HepG2 (cell line): ENCODE measurements at regions not wholly inside any gene's neighbourhood (a gene's known extent, or its start where the extent isn't known, plus 50 kb on each side); places are given as distances from the start of the nearest gene placed in this dataset.

Experiments used
- ATAC-seq: fragments of 200-7000 bp; cut with Tn5 transposase; 3 replicates; pipeline ENCODE4 v1.9.1; 2020; ENCODE audit warnings: mild to moderate bottlenecking, moderate library complexity
- BruUV-seq: library from RNA; stranded (reverse); fragments of 400-500 nt; replicated peaks from 2 replicates; lab custom pipeline; 2021; lab: Mats Ljungman, UMichigan
- CTCF ChIA-PET: fragments of 300-600 bp; formaldehyde crosslinking; extraction: SDS; loops from one replicate; lab custom pipeline; 2021; ENCODE audit warnings: low total read pairs, inconsistent platforms, low intra/inter-chr PET ratio; lab: Yijun Ruan, JAX
- POLR2A ChIA-PET: fragments of 350-600 bp; sonication (Branson Sonifier 250); formaldehyde crosslinking; loops from one replicate; lab custom pipeline; 2020; ENCODE audit warnings: antibody characterized with exemption, inconsistent platforms; lab: Yijun Ruan, JAX
- DNase-seq: peaks from one replicate; pipeline ENCODE4 v3.0.0-alpha.2; 2015; ENCODE audit warnings: low spot score
- FAIRE-seq: peaks from 3 replicates; lab custom pipeline; 2011; peaks lifted over from hg19 to GRCh38; lab: Jason Lieb, UNC
- H2AFZ ChIP-seq: one replicate; pipeline ENCODE4 v1.6.1; 2011; ENCODE audit warnings: low read length, inconsistent platforms
- H3K27ac ChIP-seq: fragments of 300-600 bp; 3 replicates; pipeline ENCODE4 v1.8.0; 2011; ENCODE audit warnings: mixed run types, mild to moderate bottlenecking, mixed read lengths, low read length, inconsistent platforms; ENCODE audit not compliant: insufficient read depth; ENCODE audit errors: extremely low read length
- H3K27me3 ChIP-seq, 2 experiments: fragments of 200-600 bp in 1 of 2; 2 replicates in 1 of 2; 3 replicates in 1 of 2; pipeline versions ENCODE4 v1.6.0 to v1.8.0; 2011; ENCODE audit warnings: low read length in 2 of 2, mild to moderate bottlenecking in 2 of 2, moderate library complexity in 2 of 2, inconsistent platforms in 1 of 2; ENCODE audit not compliant: insufficient read depth in 2 of 2, control insufficient read depth in 1 of 2
- H3K36me3 ChIP-seq, 2 experiments: fragments of 200-600 bp in 1 of 2; replicated peaks in 1 of 2; 2 replicates in 1 of 2; 3 replicates in 1 of 2; pipeline versions ENCODE4 v1.5.1 to v1.8.0; 2011; ENCODE audit warnings: low read length in 2 of 2, inconsistent platforms in 1 of 2; ENCODE audit not compliant: insufficient read depth in 2 of 2, control insufficient read depth in 1 of 2
- H3K4me1 ChIP-seq: 2 replicates; pipeline ENCODE4 v1.5.1; 2012; ENCODE audit warnings: low read length, inconsistent platforms; ENCODE audit not compliant: insufficient read depth
- H3K4me2 ChIP-seq: 2 replicates; pipeline ENCODE4 v1.6.0; 2011; ENCODE audit warnings: low read depth, low read length, inconsistent platforms
- H3K4me3 ChIP-seq, 3 experiments: fragments of 200-600 bp in 1 of 3; sonication (generic), shearing (Covaris generic) in 1 of 3; replicated peaks in 1 of 3; 2 replicates each; pipeline ENCODE4 v1.5.1; 2011 to 2016; ENCODE audit warnings: low read length in 3 of 3, inconsistent platforms in 2 of 3, low read depth in 2 of 3, mild to moderate bottlenecking in 2 of 3, control low read depth in 1 of 3, mixed read lengths in 1 of 3; ENCODE audit not compliant: insufficient read depth in 1 of 3
- H3K79me2 ChIP-seq: one replicate; pipeline ENCODE4 v1.6.1; 2011; ENCODE audit warnings: low read length, inconsistent platforms; ENCODE audit not compliant: insufficient read depth
- H3K9ac ChIP-seq: 2 replicates; pipeline ENCODE4 v1.6.0; 2011; ENCODE audit warnings: mild to moderate bottlenecking, low read depth, low read length, inconsistent platforms; ENCODE audit not compliant: insufficient read depth
- H3K9me3 ChIP-seq: 2 replicates; pipeline ENCODE4 v1.5.1; 2012; ENCODE audit warnings: mild to moderate bottlenecking, low read length
- H4K20me1 ChIP-seq: 2 replicates; pipeline ENCODE4 v1.6.0; 2011; ENCODE audit warnings: inconsistent platforms, mild to moderate bottlenecking, low read length, moderate library complexity; ENCODE audit not compliant: insufficient read depth
- CCDC6 ChIP-seq: sonication (generic); formaldehyde crosslinking; IDR thresholded peaks from 2 replicates; pipeline ENCODE4 v1.8.1; 2022; ENCODE audit warnings: mild to moderate bottlenecking, missing genetic modification reagents, moderate library complexity
- ELK4 ChIP-seq: sonication (generic); formaldehyde crosslinking; IDR thresholded peaks from 2 replicates; pipeline ENCODE4 v1.9.0; 2021; ENCODE audit warnings: missing genetic modification reagents, borderline replicate concordance
- HBP1 ChIP-seq: IDR thresholded peaks from 2 replicates; pipeline ENCODE4 v1.6.1; 2016; ENCODE audit warnings: low read depth, control low read depth
- NFIB ChIP-seq: sonication (generic); formaldehyde crosslinking; IDR thresholded peaks from 2 replicates; pipeline ENCODE4 v1.9.0; 2021; ENCODE audit warnings: missing genetic modification reagents, mild to moderate bottlenecking, borderline replicate concordance
- RBM22 ChIP-seq: fragments of 200-400 bp; formaldehyde crosslinking; optimal IDR thresholded peaks from 2 replicates; pipeline ENCODE3; 2017; ENCODE audit warnings: mild to moderate bottlenecking, low read length, moderate library complexity
- SNRNP70 ChIP-seq: fragments of 200-400 bp; formaldehyde crosslinking; IDR thresholded peaks from 2 replicates; pipeline ENCODE4 v1.6.1; 2017; ENCODE audit warnings: mild to moderate bottlenecking, low read depth, low read length, moderate library complexity
- ZFP36L1 ChIP-seq: sonication (generic); formaldehyde crosslinking; IDR thresholded peaks from 2 replicates; pipeline ENCODE4 v1.8.0; 2022; ENCODE audit warnings: mild to moderate bottlenecking, missing genetic modification reagents, moderate library complexity
- ZNF670 ChIP-seq: sonication (generic); formaldehyde crosslinking; IDR thresholded peaks from 2 replicates; pipeline ENCODE4 v1.8.0; 2022; ENCODE audit warnings: mild to moderate bottlenecking, missing genetic modification reagents, borderline replicate concordance
- ZNF737 ChIP-seq: sonication (generic); formaldehyde crosslinking; IDR thresholded peaks from 2 replicates; pipeline ENCODE4 v1.5.0; 2020; ENCODE audit warnings: missing genetic modification reagents, mild to moderate bottlenecking, borderline replicate concordance
- WGBS: methylation state at CpG from one replicate; pipeline ENCODE4 v1.1.6; 2017; ENCODE audit warnings: low lambda C conversion rate; 5-methylcytosine and 5-hydroxymethylcytosine counted together
- in situ Hi-C: cut with HindIII; loops from 2 replicates; pipeline ENCODE4 v1.10.0; 2017; ENCODE audit warnings: low pct_unique_long_range_greater_than_20kb; ENCODE audit not compliant: extremely low pct_ligation_motif_present
- intact Hi-C: fragments of 100-400 bp; cut with micrococcal nuclease; formaldehyde crosslinking; loops from one replicate; pipeline ENCODE4 v1.10.0; 2022; ENCODE audit not compliant: unreplicated experiment
- TF ChIP-seq, protein P1 (sequence below): sonication (generic); formaldehyde crosslinking; IDR thresholded peaks from 2 replicates; pipeline ENCODE4 v1.8.1; 2023; ENCODE audit warnings: mild to moderate bottlenecking, missing genetic modification reagents

DNA sequence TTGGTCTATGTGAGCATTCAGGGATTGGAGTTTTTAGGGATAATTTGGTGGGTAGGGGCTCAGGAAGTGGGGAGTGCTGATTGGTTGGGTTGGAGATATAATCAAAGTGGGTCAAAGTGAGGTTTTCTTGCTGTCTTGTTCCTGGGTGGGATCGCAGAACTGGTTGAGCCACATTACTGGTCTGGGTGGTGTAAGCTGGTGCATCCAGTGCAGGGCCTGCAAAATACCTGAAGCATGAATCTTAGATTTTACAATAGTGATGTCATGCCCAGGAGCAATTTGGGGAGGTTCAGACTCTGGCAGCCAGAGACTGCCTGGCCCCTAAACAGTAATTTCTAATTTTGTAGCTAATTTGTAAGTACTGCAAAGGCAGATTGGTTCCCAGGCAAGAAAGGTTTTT is 665.6 kb upstream of the PRKX start:
- intact Hi-C loops = no loop called here
- H3K36me3 ChIP-seq = no peaks in the 10 kb centered on the region
- no peak for DNase-seq
- H3K9ac ChIP-seq = no peak overlapping the region
- no peak for ATAC-seq
- CTCF ChIA-PET = no interaction called here
- H4K20me1 ChIP-seq = no peaks in the 10 kb centered on the region
- 0% methylated on average over 1 of the region's 1 CpG for WGBS
- no TSS peak for BruUV-seq
- H3K4me3 ChIP-seq = no peak overlapping the region
- FAIRE-seq = no peak
- H3K79me2 ChIP-seq = no peaks in the 10 kb centered on the region
- H3K4me2 ChIP-seq = no peak overlapping the region
- TF ChIP-seq RBM22 (no peak), ZNF737 (CRISPR knock-in tag) (no peak), HBP1 (no peak)
- TF ChIP-seq, protein P1, sequence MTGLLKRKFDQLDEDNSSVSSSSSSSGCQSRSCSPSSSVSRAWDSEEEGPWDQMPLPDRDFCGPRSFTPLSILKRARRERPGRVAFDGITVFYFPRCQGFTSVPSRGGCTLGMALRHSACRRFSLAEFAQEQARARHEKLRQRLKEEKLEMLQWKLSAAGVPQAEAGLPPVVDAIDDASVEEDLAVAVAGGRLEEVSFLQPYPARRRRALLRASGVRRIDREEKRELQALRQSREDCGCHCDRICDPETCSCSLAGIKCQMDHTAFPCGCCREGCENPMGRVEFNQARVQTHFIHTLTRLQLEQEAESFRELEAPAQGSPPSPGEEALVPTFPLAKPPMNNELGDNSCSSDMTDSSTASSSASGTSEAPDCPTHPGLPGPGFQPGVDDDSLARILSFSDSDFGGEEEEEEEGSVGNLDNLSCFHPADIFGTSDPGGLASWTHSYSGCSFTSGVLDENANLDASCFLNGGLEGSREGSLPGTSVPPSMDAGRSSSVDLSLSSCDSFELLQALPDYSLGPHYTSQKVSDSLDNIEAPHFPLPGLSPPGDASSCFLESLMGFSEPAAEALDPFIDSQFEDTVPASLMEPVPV = no peak
- no peak overlapping the region for H3K27ac ChIP-seq
- peaks cover 15% of the 10 kb centered on the region for H3K9me3 ChIP-seq
- POLR2A ChIA-PET = no interaction called here
- in situ Hi-C loops = no loop called here
- no peaks in the 10 kb centered on the region for H3K4me1 ChIP-seq
- no peak overlapping the region for H2AFZ ChIP-seq
- no peaks in the 10 kb centered on the region for H3K27me3 ChIP-seq

DNA sequence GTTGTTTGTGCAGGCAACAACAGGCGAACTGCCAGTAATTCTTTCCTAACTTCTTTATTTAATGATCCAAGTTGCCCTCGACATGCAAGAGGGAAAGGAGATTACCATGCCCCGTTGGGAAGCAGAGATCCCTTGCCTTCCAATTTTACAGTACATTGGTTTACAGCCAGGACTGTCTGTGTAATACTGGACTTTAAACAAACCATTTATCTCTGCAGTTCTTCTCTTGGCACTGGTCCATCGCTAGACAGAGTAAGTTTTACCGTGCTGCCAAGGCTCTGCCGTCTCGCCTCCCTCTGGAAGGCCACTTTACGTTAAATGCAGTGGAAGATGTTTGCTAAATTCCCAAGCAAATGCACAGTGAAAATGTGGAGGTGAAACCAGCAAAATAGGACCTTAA is 660.3 kb upstream of the PRKX start:
- no TSS peak for BruUV-seq
- peaks cover 15% of the 10 kb centered on the region for H3K9me3 ChIP-seq
- ChIA-PET POLR2A (no interaction called here), CTCF (no interaction called here)
- intact Hi-C loops (no loop called here), in situ Hi-C loops (no loop called here)
- H4K20me1 ChIP-seq = no peaks in the 10 kb centered on the region
- H3K4me3 ChIP-seq = no peak overlapping the region
- ATAC-seq (no peak), DNase-seq (no peak), FAIRE-seq (no peak)
- no peak overlapping the region for H3K4me2 ChIP-seq
- no peaks in the 10 kb centered on the region for H3K4me1 ChIP-seq
- TF ChIP-seq CCDC6 (CRISPR knock-in tag) (no peak), NFIB (CRISPR knock-in tag) (no peak), ZFP36L1 (no peak), ZNF670 (CRISPR knock-in tag) (no peak), ELK4 (no peak), SNRNP70 (no peak)
- no peak overlapping the region for H2AFZ ChIP-seq
- H3K9ac ChIP-seq = no peak overlapping the region
- no peak overlapping the region for H3K27ac ChIP-seq
- no peaks in the 10 kb centered on the region for H3K36me3 ChIP-seq
- 0% methylated on average over 6 of the region's 8 CpGs for WGBS
- no peaks in the 10 kb centered on the region for H3K27me3 ChIP-seq
- no peaks in the 10 kb centered on the region for H3K79me2 ChIP-seq
